ENCODE measurements at regions not wholly inside any gene's neighbourhood (a gene's known extent, or its start where the extent isn't known, plus 50 kb on each side); places are given as distances from the start of the nearest gene placed in this dataset.

GRCh38 chr11:70715166-70715951 lies 317.0 kb downstream of the CTTN start:
- no peak overlapping the region for H3K4me2 ChIP-seq
- H3K27me3 ChIP-seq, result no peaks in the 10 kb centered on the region
- H3F3A ChIP-seq (ENCODE audit: low read depth), result no peaks in the 10 kb centered on the region
- Mint-ChIP-seq H3K4me3 (no peak overlapping the region), H3K27ac (no peak overlapping the region), H3K4me1 (peaks cover 50% of the 10 kb centered on the region), H3K36me3 (no peaks in the 10 kb centered on the region), H3K9me3 (peaks cover 6% of the 10 kb centered on the region), H3K27me3 (ENCODE audit: insufficient read depth, low read depth) (peaks cover 9% of the 10 kb centered on the region)
- peaks cover 16% of the 10 kb centered on the region for H3K4me1 ChIP-seq
- no peaks in the 10 kb centered on the region for H3K36me3 ChIP-seq
- H3K79me2 ChIP-seq (ENCODE audit: low read depth), result no peaks in the 10 kb centered on the region
- H3K9me3 ChIP-seq (ENCODE audit: low read depth), result no peaks in the 10 kb centered on the region
- DNase-seq (ENCODE audit: low spot score), result no peak
- no peak for TF ChIP-seq CTCF (IDR thresholded peaks at IDR 0.05)
- no peak for TF ChIP-seq EZH2phosphoT487 (IDR thresholded peaks at IDR 0.05)
- no peak for TF ChIP-seq EZH2 (IDR thresholded peaks at IDR 0.05)
- no peak overlapping the region for H2AFZ ChIP-seq (replicated peaks)
- no peak overlapping the region for H3K4me3 ChIP-seq
- no peak overlapping the region for H3K27ac ChIP-seq
- no peaks in the 10 kb centered on the region for H4K20me1 ChIP-seq (ENCODE audit: low read depth)
- no peak overlapping the region for H3K9ac ChIP-seq

- Histone ChIP-seq H3K9ac (no peak overlapping the region), H3K4me1 (peaks cover 11% of the 10 kb centered on the region), H3K4me2 (no peak overlapping the region), H3K4me3 (no peak overlapping the region), H2AFZ (replicated peaks) (no peak overlapping the region), H3K9me3 (ENCODE audit: low read depth) (no peaks in the 10 kb centered on the region), H4K20me1 (ENCODE audit: low read depth) (no peaks in the 10 kb centered on the region), H3F3A (ENCODE audit: low read depth) (no peaks in the 10 kb centered on the region), H3K36me3 (no peaks in the 10 kb centered on the region), H3K79me2 (ENCODE audit: low read depth) (no peaks in the 10 kb centered on the region), H3K27me3 (no peaks in the 10 kb centered on the region), H3K27ac (no peak overlapping the region)
- no peak overlapping the region for H3K4me3 Mint-ChIP-seq
- peaks cover 7% of the 10 kb centered on the region for H3K27me3 Mint-ChIP-seq (ENCODE audit: insufficient read depth, low read depth)
- no peaks in the 10 kb centered on the region for H3K36me3 Mint-ChIP-seq
- DNase-seq (ENCODE audit: low spot score), result no peak
- no peak overlapping the region for H3K27ac Mint-ChIP-seq
- H3K9me3 Mint-ChIP-seq, result peaks cover 6% of the 10 kb centered on the region
- TF ChIP-seq EZH2phosphoT487 (IDR thresholded peaks at IDR 0.05), result no peak
- TF ChIP-seq CTCF (IDR thresholded peaks at IDR 0.05), result no peak
- TF ChIP-seq EZH2 (IDR thresholded peaks at IDR 0.05), result no peak
- peaks cover 42% of the 10 kb centered on the region for H3K4me1 Mint-ChIP-seq
Measured at GRCh38 chr11:70716216-70716615, 317.9 kb downstream of the CTTN start.

GRCh38 chr11:70716986-70717775 lies 318.9 kb downstream of the CTTN start:
- peaks cover 6% of the 10 kb centered on the region for H3K9me3 Mint-ChIP-seq
- Histone ChIP-seq H4K20me1 (ENCODE audit: low read depth) (no peaks in the 10 kb centered on the region), H3K27me3 (no peaks in the 10 kb centered on the region), H3F3A (ENCODE audit: low read depth) (no peaks in the 10 kb centered on the region), H3K9me3 (ENCODE audit: low read depth) (no peaks in the 10 kb centered on the region), H2AFZ (replicated peaks) (no peak overlapping the region), H3K4me1 (peaks cover 11% of the 10 kb centered on the region), H3K36me3 (no peaks in the 10 kb centered on the region), H3K4me3 (no peak overlapping the region), H3K9ac (no peak overlapping the region), H3K27ac (no peak overlapping the region), H3K4me2 (no peak overlapping the region), H3K79me2 (ENCODE audit: low read depth) (no peaks in the 10 kb centered on the region)
- no peak for DNase-seq (ENCODE audit: low spot score)
- H3K4me3 Mint-ChIP-seq, result peak overlapping the region; percentile 44
- H3K27ac Mint-ChIP-seq, result peak overlapping the region; percentile 69
- no peak for TF ChIP-seq CTCF (IDR thresholded peaks at IDR 0.05)
- TF ChIP-seq EZH2 (IDR thresholded peaks at IDR 0.05), result no peak
- no peak for TF ChIP-seq EZH2phosphoT487 (IDR thresholded peaks at IDR 0.05)
- peaks cover 35% of the 10 kb centered on the region for H3K4me1 Mint-ChIP-seq
- H3K27me3 Mint-ChIP-seq (ENCODE audit: insufficient read depth, low read depth), result peaks cover 7% of the 10 kb centered on the region
- no peaks in the 10 kb centered on the region for H3K36me3 Mint-ChIP-seq

Data from neural progenitor cell (in vitro differentiated cells).